Ishikawa (cell line): ENCODE measurements at regions not wholly inside any gene's neighbourhood (a gene's known extent, or its start where the extent isn't known, plus 50 kb on each side); places are given as distances from the start of the nearest gene placed in this dataset.

Experiments used
- CEBPB ChIP-seq: IDR thresholded peaks from 2 replicates; pipeline ENCODE4 v1.6.1; 2012
- CREB1 ChIP-seq: IDR thresholded peaks from 2 replicates; pipeline ENCODE4 v1.6.1; 2012; ENCODE audit warnings: low read depth
- EGR1 ChIP-seq: IDR thresholded peaks from 2 replicates; pipeline ENCODE4 v1.6.1; 2012
- EP300 ChIP-seq: IDR thresholded peaks from 2 replicates; pipeline ENCODE4 v1.6.1; 2012; ENCODE audit warnings: borderline replicate concordance
- FOXM1 ChIP-seq: IDR thresholded peaks from 2 replicates; pipeline ENCODE4 v1.6.1; 2012; ENCODE audit warnings: low read depth, borderline replicate concordance
- NFIC ChIP-seq: IDR thresholded peaks from 2 replicates; pipeline ENCODE4 v1.6.1; 2012
- RAD21 ChIP-seq: IDR thresholded peaks from 2 replicates; pipeline ENCODE4 v1.6.1; 2012; ENCODE audit warnings: low read depth
- TAF1 ChIP-seq: IDR thresholded peaks from 2 replicates; pipeline ENCODE4 v1.6.1; 2012; ENCODE audit warnings: low read depth, mild to moderate bottlenecking
- TCF12 ChIP-seq: IDR thresholded peaks from 2 replicates; pipeline ENCODE4 v1.6.1; 2012; ENCODE audit warnings: low read depth
- TEAD4 ChIP-seq: IDR thresholded peaks from 2 replicates; pipeline ENCODE4 v1.6.1; 2012
- YY1 ChIP-seq: IDR thresholded peaks from 2 replicates; pipeline ENCODE4 v1.6.1; 2012; ENCODE audit warnings: low read depth
- ZBTB7A ChIP-seq: IDR thresholded peaks from 2 replicates; pipeline ENCODE4 v1.6.1; 2012; ENCODE audit warnings: low read depth
- TF ChIP-seq, protein P1 (sequence below): IDR thresholded peaks from 2 replicates; pipeline ENCODE4 v1.6.1; 2012
- TF ChIP-seq, protein P2 (sequence below): IDR thresholded peaks from 2 replicates; pipeline ENCODE4 v1.6.1; 2012
- TF ChIP-seq, protein P3 (sequence below): IDR thresholded peaks from 2 replicates; pipeline ENCODE4 v1.6.1; 2012; ENCODE audit warnings: low read depth, mild to moderate bottlenecking

DNA sequence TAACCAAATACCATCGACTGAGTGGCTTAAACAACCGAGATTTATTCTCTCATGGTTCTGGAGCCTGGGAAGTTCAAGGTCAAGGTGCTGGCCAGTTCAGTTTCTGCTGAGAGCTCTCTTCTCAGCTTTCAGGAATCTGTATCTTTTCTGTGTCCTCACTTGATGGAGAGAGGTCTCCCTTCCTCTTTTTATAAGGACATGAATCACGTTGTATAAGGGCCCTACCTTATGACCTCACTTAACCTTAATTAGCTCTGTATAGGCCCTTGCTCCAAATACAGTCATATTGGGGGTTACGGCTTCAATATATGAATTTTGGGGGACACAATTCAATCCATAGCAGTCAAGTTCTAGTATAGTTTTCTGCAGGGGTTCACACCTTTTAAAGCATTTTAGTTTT, 135.2 kb upstream of the ADO start:
- no peak for TF ChIP-seq EP300
- no peak for TF ChIP-seq ZBTB7A
- TF ChIP-seq, protein P1, sequence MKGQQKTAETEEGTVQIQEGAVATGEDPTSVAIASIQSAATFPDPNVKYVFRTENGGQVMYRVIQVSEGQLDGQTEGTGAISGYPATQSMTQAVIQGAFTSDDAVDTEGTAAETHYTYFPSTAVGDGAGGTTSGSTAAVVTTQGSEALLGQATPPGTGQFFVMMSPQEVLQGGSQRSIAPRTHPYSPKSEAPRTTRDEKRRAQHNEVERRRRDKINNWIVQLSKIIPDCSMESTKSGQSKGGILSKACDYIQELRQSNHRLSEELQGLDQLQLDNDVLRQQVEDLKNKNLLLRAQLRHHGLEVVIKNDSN: no peak
- no peak for TF ChIP-seq TCF12
- TF ChIP-seq, protein P2, sequence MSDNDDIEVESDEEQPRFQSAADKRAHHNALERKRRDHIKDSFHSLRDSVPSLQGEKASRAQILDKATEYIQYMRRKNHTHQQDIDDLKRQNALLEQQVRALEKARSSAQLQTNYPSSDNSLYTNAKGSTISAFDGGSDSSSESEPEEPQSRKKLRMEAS: no peak
- no peak for TF ChIP-seq TEAD4
- no peak for TF ChIP-seq NFIC
- TF ChIP-seq CEBPB: no peak
- no peak for TF ChIP-seq CREB1
- TF ChIP-seq YY1: no peak
- TF ChIP-seq EGR1: no peak
- no peak for TF ChIP-seq FOXM1
- TF ChIP-seq, protein P3, sequence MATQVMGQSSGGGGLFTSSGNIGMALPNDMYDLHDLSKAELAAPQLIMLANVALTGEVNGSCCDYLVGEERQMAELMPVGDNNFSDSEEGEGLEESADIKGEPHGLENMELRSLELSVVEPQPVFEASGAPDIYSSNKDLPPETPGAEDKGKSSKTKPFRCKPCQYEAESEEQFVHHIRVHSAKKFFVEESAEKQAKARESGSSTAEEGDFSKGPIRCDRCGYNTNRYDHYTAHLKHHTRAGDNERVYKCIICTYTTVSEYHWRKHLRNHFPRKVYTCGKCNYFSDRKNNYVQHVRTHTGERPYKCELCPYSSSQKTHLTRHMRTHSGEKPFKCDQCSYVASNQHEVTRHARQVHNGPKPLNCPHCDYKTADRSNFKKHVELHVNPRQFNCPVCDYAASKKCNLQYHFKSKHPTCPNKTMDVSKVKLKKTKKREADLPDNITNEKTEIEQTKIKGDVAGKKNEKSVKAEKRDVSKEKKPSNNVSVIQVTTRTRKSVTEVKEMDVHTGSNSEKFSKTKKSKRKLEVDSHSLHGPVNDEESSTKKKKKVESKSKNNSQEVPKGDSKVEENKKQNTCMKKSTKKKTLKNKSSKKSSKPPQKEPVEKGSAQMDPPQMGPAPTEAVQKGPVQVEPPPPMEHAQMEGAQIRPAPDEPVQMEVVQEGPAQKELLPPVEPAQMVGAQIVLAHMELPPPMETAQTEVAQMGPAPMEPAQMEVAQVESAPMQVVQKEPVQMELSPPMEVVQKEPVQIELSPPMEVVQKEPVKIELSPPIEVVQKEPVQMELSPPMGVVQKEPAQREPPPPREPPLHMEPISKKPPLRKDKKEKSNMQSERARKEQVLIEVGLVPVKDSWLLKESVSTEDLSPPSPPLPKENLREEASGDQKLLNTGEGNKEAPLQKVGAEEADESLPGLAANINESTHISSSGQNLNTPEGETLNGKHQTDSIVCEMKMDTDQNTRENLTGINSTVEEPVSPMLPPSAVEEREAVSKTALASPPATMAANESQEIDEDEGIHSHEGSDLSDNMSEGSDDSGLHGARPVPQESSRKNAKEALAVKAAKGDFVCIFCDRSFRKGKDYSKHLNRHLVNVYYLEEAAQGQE: no peak
- no peak for TF ChIP-seq TAF1

DNA sequence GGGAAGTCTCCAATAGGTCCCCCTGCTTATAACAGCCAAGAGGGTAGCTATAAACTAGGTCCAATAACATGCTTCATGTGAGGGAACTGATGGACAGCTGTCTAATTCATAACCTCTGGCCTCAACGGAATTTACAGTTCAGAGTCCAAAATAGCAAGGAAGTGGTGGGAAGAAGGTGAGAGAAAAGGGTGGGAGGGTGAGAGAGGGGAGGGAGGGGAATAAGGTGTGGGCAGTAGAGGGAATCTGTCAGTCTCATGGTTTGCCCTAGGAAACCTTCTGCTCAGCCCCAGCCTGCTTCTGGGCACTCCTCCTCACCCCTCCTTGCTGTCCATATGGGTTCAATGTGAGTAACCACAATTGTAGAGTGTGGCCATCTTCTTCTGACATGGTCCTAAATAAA, 133.4 kb upstream of the ADO start:
- no peak for TF ChIP-seq EGR1
- no peak for TF ChIP-seq TEAD4
- TF ChIP-seq, protein P2: no peak
- TF ChIP-seq TCF12: no peak
- TF ChIP-seq CEBPB: no peak
- TF ChIP-seq, protein P1: no peak
- TF ChIP-seq, protein P3: no peak
- TF ChIP-seq YY1: no peak

DNA sequence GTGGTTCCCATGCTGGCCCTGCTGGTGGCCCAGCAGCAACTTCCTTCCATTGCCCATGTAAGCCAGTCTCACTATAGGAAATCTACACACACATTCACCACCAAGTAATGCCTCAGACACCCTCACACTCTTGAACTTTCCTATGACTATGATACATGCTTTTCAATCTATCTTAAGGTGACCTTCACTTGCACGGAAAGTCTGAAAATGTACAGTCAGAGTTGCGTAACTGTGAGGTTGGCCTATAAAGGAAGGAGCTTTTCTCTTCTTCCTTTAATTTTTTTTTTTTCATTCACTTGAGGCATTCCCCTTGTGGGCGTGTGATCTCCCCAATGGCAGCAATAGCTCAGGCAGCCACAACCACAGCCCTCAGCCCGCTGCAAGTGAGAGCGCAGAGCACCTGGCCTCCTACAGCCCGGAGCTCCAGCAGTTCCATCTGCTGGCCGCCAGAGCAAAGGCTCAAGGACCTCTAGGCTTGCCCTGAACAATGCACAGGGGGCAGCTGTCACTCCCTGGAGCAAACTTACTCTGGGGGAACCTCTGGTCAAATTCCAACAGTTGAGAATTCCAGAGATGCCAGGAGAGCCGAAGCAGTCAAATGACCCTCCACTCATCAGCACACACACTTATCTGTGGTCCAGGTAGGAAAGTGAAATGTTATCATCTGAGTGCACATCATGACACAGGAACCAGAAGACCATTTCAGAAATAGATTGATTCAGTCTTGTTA, 123.1 kb upstream of the ADO start:
- TF ChIP-seq TCF12: no peak
- no peak for TF ChIP-seq RAD21
- no peak for TF ChIP-seq TAF1
- no peak for TF ChIP-seq YY1
- TF ChIP-seq CREB1: no peak
- no peak for TF ChIP-seq EGR1
- TF ChIP-seq TEAD4: no peak
- TF ChIP-seq, protein P2: no peak
- TF ChIP-seq, protein P1: no peak
- no peak for TF ChIP-seq ZBTB7A
- no peak for TF ChIP-seq EP300
- no peak for TF ChIP-seq FOXM1
- no peak for TF ChIP-seq CEBPB
- TF ChIP-seq NFIC: no peak
- TF ChIP-seq, protein P3: no peak

DNA sequence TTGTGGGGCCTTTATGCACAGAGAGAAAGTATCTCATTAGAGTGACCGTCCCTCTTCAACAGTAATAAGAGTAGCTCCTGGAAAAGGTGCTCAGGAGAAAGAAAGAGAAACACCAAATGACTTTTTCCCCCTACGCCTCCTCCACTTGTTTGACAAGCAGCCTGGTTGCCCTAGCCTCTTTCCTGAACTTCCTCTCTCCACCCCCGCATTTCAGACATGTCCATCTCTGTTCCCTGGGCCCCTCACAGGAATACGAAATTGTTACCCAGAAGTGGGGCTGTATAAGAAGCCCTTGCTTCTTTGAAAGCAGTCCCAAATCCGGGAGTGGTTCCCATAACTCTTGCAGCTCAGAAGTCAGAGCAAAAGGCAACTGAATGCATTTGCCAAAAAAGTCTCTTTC, 119.6 kb upstream of the ADO start:
- TF ChIP-seq CEBPB: no peak
- no peak for TF ChIP-seq RAD21
- TF ChIP-seq, protein P2: no peak
- no peak for TF ChIP-seq TCF12
- no peak for TF ChIP-seq TAF1
- TF ChIP-seq TEAD4: no peak
